Endodermal cell (in vitro differentiated cells): ENCODE measurements at regions not wholly inside any gene's neighbourhood (a gene's known extent, or its start where the extent isn't known, plus 50 kb on each side); places are given as distances from the start of the nearest gene placed in this dataset.

Experiments used
- DNase-seq: peaks from one replicate; pipeline ENCODE4 v3.0.0-alpha.2; 2017
- H3K27ac ChIP-seq: 2 replicates; pipeline ENCODE4 v1.5.1; 2013; ENCODE audit warnings: mild to moderate bottlenecking, low read depth, low read length, moderate library complexity
- H3K27me3 ChIP-seq: 2 replicates; pipeline ENCODE4 v1.6.1; 2013; ENCODE audit warnings: mild to moderate bottlenecking, low read length, moderate library complexity; ENCODE audit not compliant: insufficient read depth, control insufficient read depth, poor library complexity, severe bottlenecking
- H3K36me3 ChIP-seq: 2 replicates; pipeline ENCODE4 v1.7.0; 2013; ENCODE audit warnings: mild to moderate bottlenecking, low read length, moderate library complexity; ENCODE audit not compliant: control insufficient read depth, insufficient read depth
- H3K4me1 ChIP-seq: one replicate; pipeline ENCODE4 v1.7.0; 2013; ENCODE audit warnings: low read length; ENCODE audit not compliant: control insufficient read depth, insufficient read depth
- H3K4me3 ChIP-seq: 2 replicates; pipeline ENCODE4 v1.5.1; 2013; ENCODE audit warnings: mild to moderate bottlenecking, low read length, moderate library complexity
- H3K9ac ChIP-seq: 2 replicates; pipeline ENCODE4 v1.6.1; 2013; ENCODE audit warnings: mild to moderate bottlenecking, low read length, moderate library complexity; ENCODE audit not compliant: poor library complexity, severe bottlenecking; ENCODE audit errors: extremely low read depth
- H3K9me3 ChIP-seq: 2 replicates; pipeline ENCODE4 v1.6.1; 2013; ENCODE audit warnings: mild to moderate bottlenecking, low read length, moderate library complexity; ENCODE audit not compliant: control insufficient read depth
- H3K27ac Mint-ChIP-seq: 2 replicates; pipeline ENCODE4 v1.8.0; 2020; ENCODE audit warnings: mixed read lengths
- H3K27me3 Mint-ChIP-seq: 2 replicates; pipeline ENCODE4 v1.8.0; 2021; ENCODE audit warnings: mild to moderate bottlenecking, mixed read lengths; ENCODE audit not compliant: insufficient read depth
- H3K36me3 Mint-ChIP-seq: 2 replicates; pipeline ENCODE4 v1.8.0; 2020; ENCODE audit warnings: low read depth, mixed read lengths
- H3K4me1 Mint-ChIP-seq: 2 replicates; pipeline ENCODE4 v1.8.0; 2020; ENCODE audit warnings: mixed read lengths
- H3K4me3 Mint-ChIP-seq: 2 replicates; pipeline ENCODE4 v1.8.0; 2020; ENCODE audit warnings: mild to moderate bottlenecking, moderate library complexity, mixed read lengths
- H3K9me3 Mint-ChIP-seq: 2 replicates; pipeline ENCODE4 v1.8.0; 2020; ENCODE audit warnings: mild to moderate bottlenecking, mixed read lengths
- CTCF ChIP-seq: fragments of 200-600 bp; sonication (generic); conservative IDR thresholded peaks from 2 replicates; pipeline ENCODE4 v1.5.0; 2021; ENCODE audit warnings: antibody characterized with exemption, mild to moderate bottlenecking
- WGBS, 2 experiments: methylation state at CpG; one replicate each; pipeline versions ENCODE4 v1.1.5 to v1.1.7; 2013; ENCODE audit warnings: missing lambda C conversion rate in 2 of 2, mixed read lengths in 1 of 2; ENCODE audit not compliant: insufficient coverage in 1 of 2, insufficient read length in 1 of 2; 5-methylcytosine and 5-hydroxymethylcytosine counted together

DNA sequence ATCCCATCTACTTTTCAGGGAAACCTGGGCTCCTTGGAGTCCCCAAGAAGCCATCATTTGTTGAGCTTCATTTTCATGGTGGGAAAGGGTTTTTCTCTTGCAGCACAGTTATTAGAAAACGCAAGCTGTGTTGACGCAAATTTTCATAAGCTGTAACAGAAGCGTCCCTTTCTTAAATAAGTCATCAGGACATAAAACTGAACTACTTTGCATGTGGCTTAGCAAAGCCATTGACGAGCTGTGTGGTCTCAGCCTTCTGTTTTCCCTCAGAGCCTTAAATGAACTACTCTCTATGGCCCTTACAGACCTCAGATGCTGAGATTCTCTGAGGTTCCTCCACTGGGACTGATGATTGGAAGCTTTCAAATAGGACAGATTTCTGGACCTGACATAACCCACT lies 85.1 kb downstream of the ARL4C start:
- DNase-seq: no peak
- Histone ChIP-seq H3K27ac (no peak overlapping the region), H3K9me3 (no peaks in the 10 kb centered on the region), H3K36me3 (no peaks in the 10 kb centered on the region), H3K27me3 (no peaks in the 10 kb centered on the region), H3K4me1 (peaks cover 3% of the 10 kb centered on the region), H3K9ac (no peak overlapping the region), H3K4me3 (no peak overlapping the region)
- no peaks in the 10 kb centered on the region for H3K9me3 Mint-ChIP-seq
- no peaks in the 10 kb centered on the region for H3K36me3 Mint-ChIP-seq
- WGBS, 2 experiments: 94 to 95% methylated on average over 4 of the region's 4 CpGs
- peaks cover 11% of the 10 kb centered on the region for H3K4me1 Mint-ChIP-seq
- H3K27me3 Mint-ChIP-seq: no peaks in the 10 kb centered on the region
- TF ChIP-seq CTCF: no peak
- H3K4me3 Mint-ChIP-seq: no peak overlapping the region
- H3K27ac Mint-ChIP-seq: no peak overlapping the region

GRCh38 chr2:234410526-234410925 lies 86.4 kb downstream of the ARL4C start:
- 48 to 82% methylated on average over 3 to 5 of the region's 5 CpGs for WGBS, 2 experiments
- peak overlapping the region; percentile 75 for H3K27ac Mint-ChIP-seq
- peak; percentile 57 for DNase-seq

GRCh38 chr2:234409590-234409989 lies 87.3 kb downstream of the ARL4C start:
- Histone ChIP-seq H3K27ac (no peak overlapping the region), H3K9ac (no peak overlapping the region), H3K27me3 (no peaks in the 10 kb centered on the region), H3K4me3 (no peak overlapping the region), H3K4me1 (peaks cover 3% of the 10 kb centered on the region), H3K36me3 (no peaks in the 10 kb centered on the region), H3K9me3 (no peaks in the 10 kb centered on the region)
- Mint-ChIP-seq H3K27me3 (peaks cover 5% of the 10 kb centered on the region), H3K9me3 (no peaks in the 10 kb centered on the region), H3K27ac (no peak overlapping the region), H3K36me3 (no peaks in the 10 kb centered on the region), H3K4me1 (peaks cover 11% of the 10 kb centered on the region), H3K4me3 (no peak overlapping the region)
- TF ChIP-seq CTCF: no peak
- no peak for DNase-seq
- 94 to 100% methylated on average over 5 to 8 of the region's 8 CpGs for WGBS, 2 experiments

More at GRCh38 chr2:234410526-234410925, 86.4 kb downstream of the ARL4C start:
- peaks cover 3% of the 10 kb centered on the region for H3K4me1 ChIP-seq
- Mint-ChIP-seq H3K4me3 (no peak overlapping the region), H3K9me3 (no peaks in the 10 kb centered on the region), H3K36me3 (no peaks in the 10 kb centered on the region), H3K4me1 (peaks cover 11% of the 10 kb centered on the region), H3K27me3 (no peaks in the 10 kb centered on the region)
- no peaks in the 10 kb centered on the region for H3K36me3 ChIP-seq
- H3K9ac ChIP-seq: no peak overlapping the region
- peak overlapping the region; percentile 61 for H3K27ac ChIP-seq
- TF ChIP-seq CTCF: no peak
- H3K9me3 ChIP-seq: no peaks in the 10 kb centered on the region
- H3K4me3 ChIP-seq: no peak overlapping the region
- H3K27me3 ChIP-seq: no peaks in the 10 kb centered on the region
